Kidney (tissue), 13 donors: ENCODE measurements at regions not wholly inside any gene's neighbourhood (a gene's known extent, or its start where the extent isn't known, plus 50 kb on each side); places are given as distances from the start of the nearest gene placed in this dataset.

Experiments used
- DNase-seq, 5 donors: peaks; one replicate each; pipeline ENCODE4 v3.0.0-alpha.2; 2013 to 2020
- FAIRE-seq: peaks from 2 replicates; lab custom pipeline; 2012; peaks lifted over from hg19 to GRCh38; lab: Jason Lieb, UNC
- H3K27ac ChIP-seq, 2 donors: one replicate each; pipeline ENCODE4 v1.7.0; 2013; ENCODE audit warnings: low read depth in 2 of 2, low read length in 2 of 2, inconsistent platforms in 1 of 2
- H3K27me3 ChIP-seq: one replicate; pipeline ENCODE4 v1.7.1; 2013; ENCODE audit warnings: low read length, inconsistent platforms; ENCODE audit not compliant: control insufficient read depth, insufficient read depth
- H3K36me3 ChIP-seq, 3 donors: one replicate each; pipeline versions ENCODE4 v1.7.0 to v1.7.1; 2013; ENCODE audit warnings: low read length in 3 of 3, control low read depth in 1 of 3, inconsistent platforms in 1 of 3; ENCODE audit not compliant: insufficient read depth in 3 of 3, control insufficient read depth in 2 of 3
- H3K4me1 ChIP-seq, 3 donors: one replicate each; pipeline versions ENCODE4 v1.7.0 to v1.7.1; 2013; ENCODE audit warnings: low read length in 3 of 3, inconsistent platforms in 1 of 3, low read depth in 1 of 3; ENCODE audit not compliant: control insufficient read depth in 2 of 3, insufficient read depth in 2 of 3
- H3K4me3 ChIP-seq, 3 donors: one replicate each; pipeline versions ENCODE4 v1.7.0 to v1.8.1; 2013; ENCODE audit warnings: low read length in 3 of 3, control low read depth in 1 of 3, inconsistent platforms in 1 of 3
- H3K9ac ChIP-seq, 3 donors: one replicate each; pipeline versions ENCODE4 v1.7.0 to v1.7.1; 2013; ENCODE audit warnings: low read length in 3 of 3, control low read depth in 1 of 3, inconsistent platforms in 1 of 3
- H3K9me3 ChIP-seq, 3 donors: one replicate each; pipeline versions ENCODE4 v1.7.0 to v1.7.1; 2013; ENCODE audit warnings: low read length in 3 of 3, control low read depth in 1 of 3, inconsistent platforms in 1 of 3; ENCODE audit not compliant: control insufficient read depth in 2 of 3, insufficient read depth in 1 of 3
- intact Hi-C: fragments of 100-400 bp; cut with DNase I; formaldehyde crosslinking; loops from one replicate; pipeline ENCODE4 v1.11.1; 2022
- TF ChIP-seq, protein P1 (sequence below): IDR thresholded peaks from 3 replicates; pipeline ENCODE4 v1.5.1; 2012; ENCODE audit warnings: mild to moderate bottlenecking, moderate library complexity, borderline replicate concordance; ENCODE audit not compliant: insufficient read depth; ENCODE audit errors: extremely low read depth
- donor health status: control.
- donor health status: control.
- donor health status: control.
- donor health status: control.
- donor health status: control.
- donor health status: DM: yes; HTN: yes; CAD: no.
- donor health status: Normal renal cell carcinoma (clear cell type).

DNA sequence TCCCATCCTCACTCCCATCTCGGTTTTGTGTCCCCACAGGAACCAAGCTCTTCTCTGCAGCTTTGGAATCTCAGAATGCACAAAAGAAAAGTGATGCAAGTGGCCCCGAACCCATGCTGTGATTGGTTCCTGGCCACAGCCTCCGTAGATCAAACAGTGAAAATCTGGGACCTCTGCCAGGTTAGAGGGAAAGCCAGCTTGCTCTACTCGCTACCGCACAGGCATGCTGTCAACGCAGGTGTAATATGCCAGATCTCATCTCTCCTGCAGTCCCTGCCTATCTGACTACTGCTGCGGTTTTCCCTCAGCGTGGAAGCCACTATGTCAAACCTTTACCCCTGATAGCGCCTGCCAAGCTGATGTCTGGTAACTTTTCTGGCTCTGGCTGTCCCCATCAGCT, 200.5 kb upstream of the LRRC4C start:
- Histone ChIP-seq H3K27ac (no peak overlapping the region), H3K4me3 (no peak overlapping the region), H3K4me1 (no peaks in the 10 kb centered on the region), H3K27me3 (no peaks in the 10 kb centered on the region), H3K9me3 (no peaks in the 10 kb centered on the region), H3K36me3 (no peaks in the 10 kb centered on the region), H3K9ac (no peak overlapping the region)
- peak in 1 of 5 donors; percentile 29 for DNase-seq
- intact Hi-C loops = no loop called here
- TF ChIP-seq, protein P1, sequence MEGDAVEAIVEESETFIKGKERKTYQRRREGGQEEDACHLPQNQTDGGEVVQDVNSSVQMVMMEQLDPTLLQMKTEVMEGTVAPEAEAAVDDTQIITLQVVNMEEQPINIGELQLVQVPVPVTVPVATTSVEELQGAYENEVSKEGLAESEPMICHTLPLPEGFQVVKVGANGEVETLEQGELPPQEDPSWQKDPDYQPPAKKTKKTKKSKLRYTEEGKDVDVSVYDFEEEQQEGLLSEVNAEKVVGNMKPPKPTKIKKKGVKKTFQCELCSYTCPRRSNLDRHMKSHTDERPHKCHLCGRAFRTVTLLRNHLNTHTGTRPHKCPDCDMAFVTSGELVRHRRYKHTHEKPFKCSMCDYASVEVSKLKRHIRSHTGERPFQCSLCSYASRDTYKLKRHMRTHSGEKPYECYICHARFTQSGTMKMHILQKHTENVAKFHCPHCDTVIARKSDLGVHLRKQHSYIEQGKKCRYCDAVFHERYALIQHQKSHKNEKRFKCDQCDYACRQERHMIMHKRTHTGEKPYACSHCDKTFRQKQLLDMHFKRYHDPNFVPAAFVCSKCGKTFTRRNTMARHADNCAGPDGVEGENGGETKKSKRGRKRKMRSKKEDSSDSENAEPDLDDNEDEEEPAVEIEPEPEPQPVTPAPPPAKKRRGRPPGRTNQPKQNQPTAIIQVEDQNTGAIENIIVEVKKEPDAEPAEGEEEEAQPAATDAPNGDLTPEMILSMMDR = no peak
- FAIRE-seq = no peak

DNA sequence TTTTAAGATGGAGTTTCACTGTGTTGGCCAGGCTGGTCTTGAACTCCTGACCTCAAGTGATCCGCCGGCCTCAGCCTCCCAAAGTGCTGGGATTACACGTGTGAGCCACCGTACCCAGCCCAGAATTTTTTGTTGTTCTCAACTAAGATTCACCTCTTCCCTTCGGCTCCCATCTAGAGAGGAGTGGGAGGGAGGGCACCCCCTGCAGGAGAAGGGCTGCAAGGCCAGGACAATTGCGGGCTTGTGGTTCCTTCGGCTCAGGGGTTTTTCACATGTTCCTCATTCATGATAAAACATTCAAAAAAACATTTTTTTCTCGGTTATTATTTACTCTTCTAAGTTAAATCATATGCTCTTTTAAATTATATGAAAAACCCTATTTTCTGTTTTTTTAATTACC, 201.1 kb upstream of the LRRC4C start:
- Histone ChIP-seq H3K4me3 (no peak overlapping the region), H3K27me3 (no peaks in the 10 kb centered on the region), H3K27ac (no peak overlapping the region), H3K9ac (no peak overlapping the region), H3K9me3 (no peaks in the 10 kb centered on the region), H3K4me1 (no peaks in the 10 kb centered on the region), H3K36me3 (no peaks in the 10 kb centered on the region)
- TF ChIP-seq, protein P1 = no peak
- intact Hi-C loops = no loop called here
- FAIRE-seq (no peak), DNase-seq (no peak)

DNA sequence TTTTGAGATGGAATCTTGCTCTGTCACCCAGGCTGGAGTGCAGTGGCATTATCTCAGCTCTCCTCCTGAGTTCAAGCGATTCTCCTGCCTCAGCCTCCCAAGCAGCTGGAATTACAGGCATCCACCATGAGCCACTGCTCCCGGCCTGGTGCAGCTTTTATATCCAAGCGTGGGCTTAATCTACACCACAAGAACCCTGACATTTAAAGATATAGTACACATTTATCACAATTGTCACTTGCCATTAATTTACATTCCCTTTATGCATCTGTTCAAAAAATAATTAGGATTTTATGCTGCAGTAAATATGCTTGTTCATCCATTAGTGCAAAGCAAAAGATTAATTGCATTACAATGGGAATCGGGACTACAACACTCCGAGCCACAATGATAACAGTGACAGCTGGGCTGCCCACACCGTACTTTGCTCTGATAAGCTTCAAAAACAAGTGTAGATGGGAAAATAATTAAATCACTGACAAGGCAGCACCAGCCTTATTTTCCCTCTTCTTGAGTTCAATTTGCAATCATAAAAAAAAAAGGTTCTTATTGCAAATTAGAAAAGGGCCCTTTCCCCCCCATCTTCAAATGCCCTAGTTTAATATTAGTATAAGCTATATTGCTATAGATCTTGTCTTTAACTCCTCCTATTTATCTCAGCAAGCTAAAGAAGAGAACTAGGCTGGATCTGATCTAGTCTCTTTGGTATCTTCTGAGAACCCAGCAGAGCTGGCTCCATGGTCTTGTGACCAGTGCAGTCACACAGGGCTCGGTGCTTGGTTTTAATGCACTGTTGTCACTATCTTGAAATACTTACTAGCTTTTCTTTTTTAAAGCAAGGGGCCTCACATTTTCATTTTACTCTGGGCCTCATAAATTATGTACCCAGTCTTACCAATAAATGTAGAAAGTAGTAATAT, 206.2 kb upstream of the LRRC4C start:
- TF ChIP-seq, protein P1 = no peak
- intact Hi-C loops = no loop called here
- Histone ChIP-seq H3K27me3 (no peaks in the 10 kb centered on the region), H3K9ac (no peak overlapping the region), H3K4me1 (no peaks in the 10 kb centered on the region), H3K9me3 (no peaks in the 10 kb centered on the region), H3K36me3 (no peaks in the 10 kb centered on the region), H3K4me3 (no peak overlapping the region), H3K27ac (no peak overlapping the region)
- DNase-seq (no peak), FAIRE-seq (no peak)
